H1 (cell line): ENCODE measurements at regions not wholly inside any gene's neighbourhood (a gene's known extent, or its start where the extent isn't known, plus 50 kb on each side); places are given as distances from the start of the nearest gene placed in this dataset.

Source experiments
- RAD21 ChIP-seq, 2 experiments: IDR thresholded peaks in 1 of 2; conservative IDR thresholded peaks in 1 of 2; 2 replicates each; pipeline ENCODE4 v1.6.1; 2011; ENCODE audit warnings: low read depth in 2 of 2, low read length in 2 of 2, improper control_type of control experiment in 1 of 2, inconsistent platforms in 1 of 2, mild to moderate bottlenecking in 1 of 2, moderate library complexity in 1 of 2

GRCh38 chr1:5505944-5506343 lies 486.3 kb downstream of the NPHP4 start (continued):
- TF ChIP-seq RAD21 (IDR thresholded peaks at IDR 0.05 in 1 of 2, conservative IDR thresholded peaks at IDR 0.05 in 1 of 2; ENCODE audit: low read depth in 2 of 2, low read length in 2 of 2) = no peak
